Small intestine (tissue), 7 donors: ENCODE measurements at regions not wholly inside any gene's neighbourhood (a gene's known extent, or its start where the extent isn't known, plus 50 kb on each side); places are given as distances from the start of the nearest gene placed in this dataset.

ENCODE experiments used
- DNase-seq, 2 donors: peaks; one replicate each; pipeline versions ENCODE4 v3.0.0 to v3.0.0-alpha.2; 2013
- FAIRE-seq: peaks from 2 replicates; lab custom pipeline; 2012; peaks lifted over from hg19 to GRCh38; lab: Jason Lieb, UNC
- H3K27ac ChIP-seq, 3 donors: one replicate each; pipeline ENCODE4 v1.5.1; 2013; ENCODE audit warnings: low read length in 2 of 3, mild to moderate bottlenecking in 2 of 3, control low read depth in 1 of 3, inconsistent platforms in 1 of 3, low read depth in 1 of 3, moderate library complexity in 1 of 3
- H3K27me3 ChIP-seq, 3 donors: one replicate each; pipeline ENCODE4 v1.6.1; 2013; ENCODE audit warnings: low read length in 3 of 3, inconsistent platforms in 1 of 3; ENCODE audit not compliant: control insufficient read depth in 3 of 3, insufficient read depth in 3 of 3
- H3K36me3 ChIP-seq, 3 donors: one replicate each; pipeline ENCODE4 v1.6.1; 2013; ENCODE audit warnings: low read length in 3 of 3, inconsistent platforms in 1 of 3, low read depth in 1 of 3, mild to moderate bottlenecking in 1 of 3, moderate library complexity in 1 of 3; ENCODE audit not compliant: control insufficient read depth in 3 of 3, insufficient read depth in 2 of 3
- H3K4me1 ChIP-seq, 3 donors: one replicate each; pipeline ENCODE4 v1.6.1; 2013; ENCODE audit warnings: low read length in 2 of 3, inconsistent platforms in 1 of 3, low read depth in 1 of 3, mild to moderate bottlenecking in 1 of 3, moderate library complexity in 1 of 3; ENCODE audit not compliant: control insufficient read depth in 3 of 3, insufficient read depth in 2 of 3
- H3K4me3 ChIP-seq, 3 donors: one replicate each; pipeline ENCODE4 v1.5.1; 2013; ENCODE audit warnings: low read length in 3 of 3, control low read depth in 1 of 3, inconsistent platforms in 1 of 3, low read depth in 1 of 3, mild to moderate bottlenecking in 1 of 3, moderate library complexity in 1 of 3
- H3K9me3 ChIP-seq, 2 donors: one replicate each; pipeline ENCODE4 v1.6.1; 2013; ENCODE audit warnings: low read depth in 1 of 2, low read length in 1 of 2; ENCODE audit not compliant: control insufficient read depth in 2 of 2, insufficient read depth in 1 of 2
- WGBS, 3 donors: extraction: QIAGEN DNeasy Blood & Tissue Kit; methylation state at CpG; one replicate each; pipeline ENCODE4 v1.1.7; 2013; 5-methylcytosine and 5-hydroxymethylcytosine counted together
- donor health status: healthy with polysubstance abuse.
- donor health status: control.
- donor health status: control.
- donor health status: Bipolar disorder and iron deficiency.
- donor health status: healthy.

DNA sequence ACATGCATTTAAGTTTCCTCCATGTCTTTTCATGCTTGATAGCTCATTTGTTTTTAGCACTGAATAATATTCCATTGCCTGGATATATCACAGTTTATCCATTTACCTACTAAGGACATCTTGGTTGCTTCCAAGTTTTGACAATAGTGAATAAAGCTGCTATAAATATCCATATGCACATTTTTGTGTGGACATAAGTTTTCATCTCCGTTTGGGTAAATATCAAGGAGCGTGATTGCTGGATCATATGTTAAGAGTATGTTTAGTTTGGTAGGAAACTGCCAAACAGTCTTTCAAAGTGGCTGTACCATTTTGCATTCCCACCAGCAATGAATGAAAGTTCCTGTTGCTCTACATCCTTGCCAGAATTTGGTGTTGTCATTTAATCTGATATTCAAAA, 172.5 kb downstream of the DHX15 start:
- 85 to 93% (median 88%) methylated on average over 2 of the region's 2 CpGs for WGBS, 3 donors
- no peaks in the 10 kb centered on the region for H3K9me3 ChIP-seq
- H3K4me3 ChIP-seq = no peak overlapping the region
- H3K27ac ChIP-seq = no peak overlapping the region
- H3K4me1 ChIP-seq = no peaks in the 10 kb centered on the region
- H3K27me3 ChIP-seq = peaks cover 0 to 9% (median 0%) of the 10 kb centered on the region in 3 donors
- FAIRE-seq (no peak), DNase-seq (no peak)
- H3K36me3 ChIP-seq = no peaks in the 10 kb centered on the region

DNA sequence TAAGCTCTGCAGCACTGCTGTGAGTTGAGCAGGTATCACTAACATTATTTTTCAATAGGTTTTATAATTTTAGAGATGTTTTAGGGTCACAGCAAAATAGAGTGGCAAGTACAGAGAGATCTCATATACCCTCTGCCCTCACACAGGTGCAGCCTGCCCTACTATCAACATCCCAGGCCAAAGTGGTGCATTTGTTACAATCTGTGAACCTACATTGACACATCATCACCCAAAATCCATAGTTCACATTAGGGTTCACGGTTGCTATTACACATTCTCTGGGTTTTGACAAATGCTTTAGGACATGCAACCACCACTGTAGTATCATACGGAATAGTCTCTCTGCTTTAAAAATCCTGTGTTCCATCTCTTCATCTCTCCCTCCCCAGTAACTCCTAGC, 173.1 kb downstream of the DHX15 start:
- H3K27me3 ChIP-seq = peaks cover 0 to 9% (median 0%) of the 10 kb centered on the region in 3 donors
- H3K4me1 ChIP-seq = no peaks in the 10 kb centered on the region
- H3K36me3 ChIP-seq = no peaks in the 10 kb centered on the region
- 72 to 88% (median 82%) methylated on average over 2 of the region's 2 CpGs for WGBS, 3 donors
- H3K27ac ChIP-seq = no peak overlapping the region
- no peak for DNase-seq
- H3K4me3 ChIP-seq = no peak overlapping the region
- H3K9me3 ChIP-seq = no peaks in the 10 kb centered on the region
- FAIRE-seq = no peak

DNA sequence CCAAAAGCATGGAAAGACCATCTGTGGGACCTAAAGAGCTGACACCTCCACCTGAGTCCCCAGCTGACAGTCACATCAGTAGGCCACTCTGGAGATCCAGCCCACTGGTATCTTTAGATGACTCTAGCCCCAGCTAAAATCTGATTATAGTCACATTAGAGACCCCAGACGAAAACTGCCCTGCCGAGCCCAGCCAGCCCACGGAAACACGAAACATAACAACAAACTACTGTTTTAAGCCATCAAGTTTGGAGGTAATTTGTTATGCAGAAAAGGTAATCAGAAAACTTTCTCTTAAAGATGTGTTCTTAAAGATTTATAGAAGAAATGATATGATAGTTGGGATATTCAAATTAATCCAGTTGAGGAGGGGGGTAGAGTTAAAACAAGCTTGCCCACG, 175.7 kb downstream of the DHX15 start:
- H3K27me3 ChIP-seq = peaks cover 0 to 7% (median 0%) of the 10 kb centered on the region in 3 donors
- H3K9me3 ChIP-seq = no peaks in the 10 kb centered on the region
- no peak for FAIRE-seq
- H3K4me1 ChIP-seq = no peaks in the 10 kb centered on the region
- H3K36me3 ChIP-seq = no peaks in the 10 kb centered on the region
- no peak for DNase-seq
- WGBS, 3 donors = 83 to 92% (median 89%) methylated on average over 5 of the region's 5 CpGs
- no peak overlapping the region for H3K27ac ChIP-seq
- H3K4me3 ChIP-seq = no peak overlapping the region

DNA sequence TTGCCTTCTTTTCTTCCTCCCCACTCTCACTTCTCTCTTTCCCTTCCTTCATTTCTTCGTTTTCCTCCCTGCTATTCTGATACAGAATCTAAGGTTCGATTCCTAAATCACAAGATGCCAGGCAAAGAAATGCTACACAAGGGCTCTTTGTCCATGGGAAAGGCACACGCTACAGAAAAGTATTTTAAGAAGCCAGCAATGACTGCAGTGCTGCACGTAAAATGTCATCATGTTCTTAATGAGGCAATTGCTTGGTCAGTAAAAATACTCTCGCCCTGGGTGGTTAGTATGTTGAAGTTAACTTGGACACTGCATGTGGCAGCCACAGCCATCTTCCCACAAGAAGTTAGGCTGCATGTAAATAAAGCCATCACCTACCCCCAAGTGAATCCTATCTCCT, 178.4 kb downstream of the DHX15 start:
- H3K27ac ChIP-seq = no peak overlapping the region
- no peak overlapping the region for H3K4me3 ChIP-seq
- H3K27me3 ChIP-seq = no peaks in the 10 kb centered on the region
- H3K36me3 ChIP-seq = no peaks in the 10 kb centered on the region
- WGBS, 3 donors = 82 to 89% (median 84%) methylated on average over 5 of the region's 5 CpGs
- no peaks in the 10 kb centered on the region for H3K9me3 ChIP-seq
- FAIRE-seq (no peak), DNase-seq (no peak)
- no peaks in the 10 kb centered on the region for H3K4me1 ChIP-seq

DNA sequence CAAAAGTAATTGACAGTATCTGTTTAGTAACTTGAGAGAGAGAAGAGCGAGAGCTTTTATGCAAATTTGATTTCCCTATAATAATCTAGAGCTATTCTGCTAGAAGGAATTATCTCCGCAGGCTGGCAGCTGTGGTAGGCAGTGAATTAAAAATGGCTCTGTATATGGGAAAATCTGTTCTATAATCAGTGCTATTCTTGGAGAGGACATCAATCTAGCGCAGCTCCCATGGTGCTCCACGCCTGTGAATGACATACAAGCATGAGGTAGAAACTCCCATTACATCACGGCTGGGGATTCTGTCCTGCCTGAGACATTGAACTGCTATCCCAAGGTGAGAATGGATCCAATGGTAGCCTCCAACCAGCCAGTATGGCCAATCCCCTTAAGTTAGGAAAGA, 179.0 kb downstream of the DHX15 start:
- Histone ChIP-seq H3K4me3 (no peak overlapping the region), H3K36me3 (no peaks in the 10 kb centered on the region), H3K27me3 (no peaks in the 10 kb centered on the region), H3K9me3 (no peaks in the 10 kb centered on the region), H3K4me1 (no peaks in the 10 kb centered on the region), H3K27ac (no peak overlapping the region)
- WGBS, 3 donors = 86 to 89% (median 87%) methylated on average over 5 of the region's 5 CpGs
- DNase-seq (no peak), FAIRE-seq (no peak)

DNA sequence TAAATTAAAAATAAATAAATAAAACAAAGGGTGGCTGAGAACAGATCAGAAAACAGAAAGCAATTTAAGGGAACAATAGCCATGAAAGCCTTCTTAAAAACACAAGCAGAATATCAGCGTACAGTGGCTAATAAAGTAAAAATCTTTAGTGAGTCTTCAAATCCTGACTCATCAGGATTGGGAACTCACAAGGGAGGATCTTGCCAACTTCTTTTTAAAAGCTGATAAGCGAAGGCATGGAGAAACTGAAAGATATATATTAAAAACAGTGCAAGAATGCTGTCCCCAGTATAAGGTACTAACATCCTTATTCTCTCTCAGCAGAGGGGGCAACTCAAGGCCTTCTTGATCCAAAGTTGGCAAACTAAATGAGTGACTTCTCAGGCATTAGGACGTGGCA, 180.1 kb downstream of the DHX15 start:
- 69 to 81% (median 80%) methylated on average over 3 of the region's 3 CpGs for WGBS, 3 donors
- Histone ChIP-seq H3K27me3 (no peaks in the 10 kb centered on the region), H3K27ac (no peak overlapping the region), H3K4me3 (no peak overlapping the region), H3K36me3 (no peaks in the 10 kb centered on the region), H3K4me1 (no peaks in the 10 kb centered on the region), H3K9me3 (no peaks in the 10 kb centered on the region)
- no peak for FAIRE-seq
- no peak for DNase-seq

DNA sequence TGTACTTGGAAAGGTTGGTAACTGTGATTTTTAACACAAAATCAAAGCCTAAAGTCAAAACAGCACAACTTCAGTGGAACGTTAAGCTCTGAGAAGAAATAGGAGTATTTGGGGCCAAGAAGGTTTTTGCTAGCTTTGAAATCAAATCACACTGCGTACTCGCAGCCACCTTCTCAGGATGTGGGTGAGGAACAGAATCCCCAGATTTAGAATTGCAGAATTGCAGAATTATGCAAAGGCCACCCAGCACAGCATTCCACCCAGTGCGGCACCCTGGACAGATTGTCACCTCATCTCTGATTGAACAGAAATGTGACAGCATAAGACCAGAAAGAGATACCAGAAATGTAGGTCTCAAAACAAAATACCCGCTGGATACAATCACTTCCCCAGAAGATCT, 181.1 kb downstream of the DHX15 start:
- no peak for FAIRE-seq
- H3K27me3 ChIP-seq = no peaks in the 10 kb centered on the region
- H3K36me3 ChIP-seq = no peaks in the 10 kb centered on the region
- H3K27ac ChIP-seq = no peak overlapping the region
- H3K4me3 ChIP-seq = no peak overlapping the region
- DNase-seq = no peak
- WGBS, 3 donors = 92 to 98% (median 95%) methylated on average over 5 of the region's 5 CpGs
- no peaks in the 10 kb centered on the region for H3K9me3 ChIP-seq
- no peaks in the 10 kb centered on the region for H3K4me1 ChIP-seq

DNA sequence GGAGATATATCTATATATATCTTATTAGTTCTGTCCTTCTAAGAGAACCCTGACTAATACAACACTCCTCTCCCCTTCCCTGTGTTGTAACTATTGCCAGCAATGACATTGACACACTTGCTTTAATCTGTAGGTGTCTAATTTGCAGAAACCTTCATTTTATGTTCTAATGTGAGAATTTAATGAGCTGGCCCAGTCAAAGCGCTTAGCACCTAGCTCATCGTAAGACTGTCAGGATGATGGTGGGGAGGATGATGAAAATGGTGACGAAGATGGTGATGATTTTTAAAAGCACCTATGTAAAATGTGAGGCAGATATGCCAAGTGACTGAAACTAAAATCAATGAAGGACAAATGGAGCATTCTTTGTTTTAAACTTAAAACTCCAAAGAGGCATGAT, 183.8 kb downstream of the DHX15 start:
- Histone ChIP-seq H3K9me3 (no peaks in the 10 kb centered on the region), H3K27me3 (no peaks in the 10 kb centered on the region), H3K36me3 (no peaks in the 10 kb centered on the region), H3K4me1 (no peaks in the 10 kb centered on the region), H3K4me3 (no peak overlapping the region), H3K27ac (no peak overlapping the region)
- no peak for FAIRE-seq
- WGBS, 3 donors = 93 to 98% (median 95%) methylated on average over 3 of the region's 3 CpGs
- no peak for DNase-seq

DNA sequence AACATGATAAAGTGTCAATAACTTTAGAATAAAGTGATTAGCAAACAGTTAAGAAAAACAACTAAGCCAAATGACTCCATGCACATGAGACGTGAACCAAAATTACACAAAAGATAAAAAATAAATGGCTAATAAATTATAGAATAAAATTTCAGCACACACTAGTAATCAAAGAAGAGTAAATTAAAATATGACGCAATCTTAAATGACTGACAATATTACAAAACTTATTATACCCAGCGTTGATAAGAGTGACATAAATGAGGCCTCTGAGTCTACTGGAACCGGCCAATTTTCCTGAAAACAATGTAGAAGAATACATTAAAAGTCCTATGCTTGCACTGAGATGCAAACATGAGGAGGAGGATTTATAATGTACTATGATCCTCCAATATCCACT, 187.4 kb downstream of the DHX15 start:
- DNase-seq (no peak), FAIRE-seq (no peak)
- no peak overlapping the region for H3K27ac ChIP-seq
- no peaks in the 10 kb centered on the region for H3K36me3 ChIP-seq
- H3K9me3 ChIP-seq = no peaks in the 10 kb centered on the region
- 29 to 68% (median 51%) methylated on average over 4 of the region's 4 CpGs for WGBS, 3 donors
- no peaks in the 10 kb centered on the region for H3K4me1 ChIP-seq
- H3K4me3 ChIP-seq = no peak overlapping the region
- H3K27me3 ChIP-seq = no peaks in the 10 kb centered on the region
